Endothelial cell (in vitro differentiated cells): ENCODE measurements at regions not wholly inside any gene's neighbourhood (a gene's known extent, or its start where the extent isn't known, plus 50 kb on each side); places are given as distances from the start of the nearest gene placed in this dataset.

Source experiments
- DNase-seq: peaks from one replicate; pipeline ENCODE4 v3.0.0; 2021; ENCODE audit warnings: low spot score
- H3K27ac Mint-ChIP-seq: one replicate; pipeline ENCODE4 v1.8.0; 2021; ENCODE audit warnings: mixed read lengths, inconsistent platforms; ENCODE audit not compliant: unreplicated experiment
- H3K27me3 Mint-ChIP-seq: one replicate; pipeline ENCODE4 v1.8.0; 2021; ENCODE audit warnings: mild to moderate bottlenecking, moderate library complexity, mixed read lengths, inconsistent platforms; ENCODE audit not compliant: unreplicated experiment
- H3K36me3 Mint-ChIP-seq: one replicate; pipeline ENCODE4 v1.8.0; 2021; ENCODE audit warnings: mild to moderate bottlenecking, low read depth, mixed read lengths, inconsistent platforms; ENCODE audit not compliant: unreplicated experiment
- H3K4me1 Mint-ChIP-seq: one replicate; pipeline ENCODE4 v1.8.0; 2021; ENCODE audit warnings: mild to moderate bottlenecking, mixed read lengths, inconsistent platforms; ENCODE audit not compliant: unreplicated experiment
- H3K4me3 Mint-ChIP-seq: one replicate; pipeline ENCODE4 v1.8.0; 2021; ENCODE audit warnings: mild to moderate bottlenecking, mixed read lengths, inconsistent platforms; ENCODE audit not compliant: unreplicated experiment
- H3K9me3 Mint-ChIP-seq: one replicate; pipeline ENCODE4 v1.8.0; 2021; ENCODE audit warnings: mixed read lengths, inconsistent platforms; ENCODE audit not compliant: unreplicated experiment
- TF ChIP-seq, protein P1 (sequence below): fragments of 200-600 bp; sonication (generic); IDR thresholded peaks from one replicate; pipeline ENCODE4 v1.5.0; 2021; ENCODE audit warnings: antibody characterized with exemption; ENCODE audit not compliant: unreplicated experiment

DNA sequence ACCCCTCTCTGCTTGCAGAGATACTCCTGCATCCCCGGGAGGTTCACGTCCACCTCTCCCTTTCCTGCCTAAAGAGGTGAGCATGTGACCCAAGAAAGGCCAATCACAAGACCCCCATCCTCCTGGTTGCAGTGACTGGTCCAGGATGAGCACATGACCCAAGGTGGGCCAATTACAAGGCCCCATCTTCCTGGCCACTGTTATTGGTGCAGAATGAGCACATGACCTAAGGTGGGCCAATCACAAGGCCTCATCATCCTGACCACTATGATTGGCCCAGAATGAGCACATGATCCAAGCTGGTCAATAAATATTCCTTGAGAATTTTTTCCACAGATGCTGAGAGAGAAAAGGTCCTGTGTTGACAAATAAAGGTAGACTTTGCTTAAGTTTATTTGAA lies 350.7 kb downstream of the EFNB2 start:
- H3K27me3 Mint-ChIP-seq = peaks cover 2% of the 10 kb centered on the region
- H3K4me1 Mint-ChIP-seq = peaks cover 6% of the 10 kb centered on the region
- TF ChIP-seq, protein P1, sequence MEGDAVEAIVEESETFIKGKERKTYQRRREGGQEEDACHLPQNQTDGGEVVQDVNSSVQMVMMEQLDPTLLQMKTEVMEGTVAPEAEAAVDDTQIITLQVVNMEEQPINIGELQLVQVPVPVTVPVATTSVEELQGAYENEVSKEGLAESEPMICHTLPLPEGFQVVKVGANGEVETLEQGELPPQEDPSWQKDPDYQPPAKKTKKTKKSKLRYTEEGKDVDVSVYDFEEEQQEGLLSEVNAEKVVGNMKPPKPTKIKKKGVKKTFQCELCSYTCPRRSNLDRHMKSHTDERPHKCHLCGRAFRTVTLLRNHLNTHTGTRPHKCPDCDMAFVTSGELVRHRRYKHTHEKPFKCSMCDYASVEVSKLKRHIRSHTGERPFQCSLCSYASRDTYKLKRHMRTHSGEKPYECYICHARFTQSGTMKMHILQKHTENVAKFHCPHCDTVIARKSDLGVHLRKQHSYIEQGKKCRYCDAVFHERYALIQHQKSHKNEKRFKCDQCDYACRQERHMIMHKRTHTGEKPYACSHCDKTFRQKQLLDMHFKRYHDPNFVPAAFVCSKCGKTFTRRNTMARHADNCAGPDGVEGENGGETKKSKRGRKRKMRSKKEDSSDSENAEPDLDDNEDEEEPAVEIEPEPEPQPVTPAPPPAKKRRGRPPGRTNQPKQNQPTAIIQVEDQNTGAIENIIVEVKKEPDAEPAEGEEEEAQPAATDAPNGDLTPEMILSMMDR = no peak
- H3K36me3 Mint-ChIP-seq = no peaks in the 10 kb centered on the region
- DNase-seq = no peak
- H3K4me3 Mint-ChIP-seq = no peak overlapping the region
- H3K27ac Mint-ChIP-seq = no peak overlapping the region
- no peaks in the 10 kb centered on the region for H3K9me3 Mint-ChIP-seq

DNA sequence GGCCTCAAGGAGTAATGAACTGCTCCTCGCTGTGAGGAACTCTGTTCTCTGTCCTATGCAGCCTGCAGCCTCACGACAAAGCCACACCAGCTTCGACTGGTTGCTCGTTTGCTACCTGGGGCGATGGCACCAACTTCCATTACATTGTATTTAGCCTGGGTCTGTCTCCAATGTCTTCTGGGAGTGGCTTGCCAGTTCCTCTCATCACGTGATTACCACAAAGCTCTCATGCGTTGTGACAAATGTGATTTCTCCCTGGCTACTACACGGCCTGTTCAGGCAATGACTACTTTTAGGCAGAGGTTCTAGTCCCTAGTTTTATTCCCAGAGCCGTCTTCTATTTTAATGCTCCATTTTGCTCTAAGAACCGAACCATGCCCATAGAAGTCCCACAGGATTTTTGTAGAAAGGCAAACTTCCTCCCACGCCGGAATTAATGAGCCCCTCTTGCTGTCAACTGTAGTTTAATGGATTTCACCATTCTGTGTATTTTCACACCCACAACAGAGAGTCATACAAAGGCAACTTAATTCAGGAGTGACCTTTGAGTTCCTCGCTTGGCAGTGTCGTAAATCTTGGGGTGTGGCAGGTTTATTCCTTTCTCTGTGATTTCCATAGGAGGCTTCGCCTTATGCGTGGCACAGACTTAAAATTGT lies 351.9 kb downstream of the EFNB2 start:
- TF ChIP-seq, protein P1 = no peak
- Mint-ChIP-seq H3K4me3 (no peak overlapping the region), H3K4me1 (peaks cover 6% of the 10 kb centered on the region), H3K27ac (no peak overlapping the region), H3K9me3 (no peaks in the 10 kb centered on the region), H3K27me3 (peaks cover 2% of the 10 kb centered on the region), H3K36me3 (no peaks in the 10 kb centered on the region)
- no peak for DNase-seq

- H3K4me3 Mint-ChIP-seq = no peak overlapping the region
- peaks cover 6% of the 10 kb centered on the region for H3K4me1 Mint-ChIP-seq
- H3K36me3 Mint-ChIP-seq = no peaks in the 10 kb centered on the region
- DNase-seq = no peak
- TF ChIP-seq, protein P1 = no peak
- no peak overlapping the region for H3K27ac Mint-ChIP-seq
- no peaks in the 10 kb centered on the region for H3K9me3 Mint-ChIP-seq
- peaks cover 2% of the 10 kb centered on the region for H3K27me3 Mint-ChIP-seq
These were observed 353.1 kb downstream of the EFNB2 start for GRCh38 chr13:106182404-106182803.

DNA sequence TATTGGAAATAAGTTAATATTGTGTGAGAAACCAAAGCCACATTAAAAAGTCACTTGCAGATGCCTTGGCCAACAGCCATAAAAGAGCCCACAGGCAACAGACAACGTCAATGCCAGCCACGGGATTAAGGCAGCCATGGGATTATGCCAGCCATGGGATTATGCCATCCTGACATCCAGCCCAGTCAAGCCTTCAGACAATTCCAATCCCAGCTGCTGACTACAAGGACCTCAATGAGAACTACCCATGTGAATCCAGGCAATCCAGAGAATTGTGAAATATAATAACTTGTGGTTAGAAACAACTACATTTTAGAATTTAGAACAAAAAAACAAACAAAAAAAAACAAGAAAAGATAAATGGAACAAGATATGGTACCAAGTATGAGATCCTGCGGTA lies 356.6 kb downstream of the EFNB2 start:
- peaks cover 6% of the 10 kb centered on the region for H3K4me1 Mint-ChIP-seq
- H3K36me3 Mint-ChIP-seq = no peaks in the 10 kb centered on the region
- no peaks in the 10 kb centered on the region for H3K27me3 Mint-ChIP-seq
- no peak overlapping the region for H3K27ac Mint-ChIP-seq
- H3K4me3 Mint-ChIP-seq = no peak overlapping the region
- H3K9me3 Mint-ChIP-seq = no peaks in the 10 kb centered on the region
- DNase-seq = no peak
- TF ChIP-seq, protein P1 = no peak

DNA sequence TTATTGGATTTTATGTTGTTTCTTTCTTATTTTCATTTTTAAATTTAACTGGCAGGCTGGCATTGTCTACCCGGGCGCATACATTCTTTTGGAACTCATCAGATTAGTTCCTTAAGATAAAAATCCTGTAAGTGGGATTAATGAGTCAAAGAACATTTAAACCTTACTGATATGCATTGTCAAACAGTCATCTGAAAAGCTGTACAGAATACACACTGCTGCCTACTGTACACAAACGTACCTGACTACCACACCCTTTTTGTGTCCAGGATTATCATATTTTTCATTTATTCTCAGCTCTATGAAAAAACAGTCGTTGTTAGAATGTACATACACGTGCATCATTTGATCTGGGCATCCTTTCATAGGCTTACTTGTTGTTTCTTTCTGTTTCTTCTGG lies 358.3 kb downstream of the EFNB2 start:
- Mint-ChIP-seq H3K4me1 (peaks cover under 1% of the 10 kb centered on the region), H3K9me3 (no peaks in the 10 kb centered on the region), H3K4me3 (no peak overlapping the region), H3K27ac (no peak overlapping the region), H3K36me3 (no peaks in the 10 kb centered on the region), H3K27me3 (no peaks in the 10 kb centered on the region)
- DNase-seq = no peak
- TF ChIP-seq, protein P1 = no peak
